Spleen (tissue), 7 donors: ENCODE measurements at regions not wholly inside any gene's neighbourhood (a gene's known extent, or its start where the extent isn't known, plus 50 kb on each side); places are given as distances from the start of the nearest gene placed in this dataset.

Source experiments
- POLR2AphosphoS5 ChIP-seq, 3 donors: sonication (generic); formaldehyde crosslinking; IDR thresholded peaks; one replicate each; pipeline ENCODE4 v1.5.1; 2017; ENCODE audit warnings: antibody characterized with exemption in 3 of 3
- TF ChIP-seq, protein P1 (sequence below), 11 experiments: fragments of 200-600 bp in 7 of 11; fragments of 450-650 bp in 4 of 11; sonication (generic) in 4 of 11; IDR thresholded peaks in 8 of 11; conservative IDR thresholded peaks in 3 of 11; 1 replicate in 7 of 11; 2 replicates in 4 of 11; pipeline versions ENCODE4 v1.4.0 to v1.8.0; 2016 to 2021; ENCODE audit warnings: antibody characterized with exemption in 11 of 11, inconsistent platforms in 4 of 11, mild to moderate bottlenecking in 1 of 11
- donor health status: DM: no; HTN: no; CAD: no; lungs with moderate emphysema.
- donor health status: DM: no; HTN: no; CAD: no.
- donor health status: DM: no; HTN: no; CAD: no.

DNA sequence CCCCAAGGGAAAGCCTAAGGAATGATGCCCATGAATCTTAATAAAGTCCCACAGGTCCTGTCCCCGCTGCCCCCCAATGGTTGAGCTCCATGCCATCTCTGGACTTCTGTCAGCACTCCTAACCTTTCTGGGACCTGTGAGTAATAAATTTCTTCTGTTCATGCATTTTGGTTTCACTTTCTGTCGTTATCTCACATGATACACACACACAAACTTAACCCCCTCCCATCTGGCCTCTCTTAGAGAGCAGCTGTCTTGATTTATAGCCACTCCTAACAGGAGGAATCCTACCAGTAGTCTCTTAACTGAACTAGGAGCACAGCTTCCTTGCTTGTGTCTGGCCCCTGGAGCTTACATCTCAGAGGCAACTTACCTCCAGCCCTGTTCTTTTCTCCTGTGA is 82.7 kb upstream of the SELENOK start:
- TF ChIP-seq, protein P1, sequence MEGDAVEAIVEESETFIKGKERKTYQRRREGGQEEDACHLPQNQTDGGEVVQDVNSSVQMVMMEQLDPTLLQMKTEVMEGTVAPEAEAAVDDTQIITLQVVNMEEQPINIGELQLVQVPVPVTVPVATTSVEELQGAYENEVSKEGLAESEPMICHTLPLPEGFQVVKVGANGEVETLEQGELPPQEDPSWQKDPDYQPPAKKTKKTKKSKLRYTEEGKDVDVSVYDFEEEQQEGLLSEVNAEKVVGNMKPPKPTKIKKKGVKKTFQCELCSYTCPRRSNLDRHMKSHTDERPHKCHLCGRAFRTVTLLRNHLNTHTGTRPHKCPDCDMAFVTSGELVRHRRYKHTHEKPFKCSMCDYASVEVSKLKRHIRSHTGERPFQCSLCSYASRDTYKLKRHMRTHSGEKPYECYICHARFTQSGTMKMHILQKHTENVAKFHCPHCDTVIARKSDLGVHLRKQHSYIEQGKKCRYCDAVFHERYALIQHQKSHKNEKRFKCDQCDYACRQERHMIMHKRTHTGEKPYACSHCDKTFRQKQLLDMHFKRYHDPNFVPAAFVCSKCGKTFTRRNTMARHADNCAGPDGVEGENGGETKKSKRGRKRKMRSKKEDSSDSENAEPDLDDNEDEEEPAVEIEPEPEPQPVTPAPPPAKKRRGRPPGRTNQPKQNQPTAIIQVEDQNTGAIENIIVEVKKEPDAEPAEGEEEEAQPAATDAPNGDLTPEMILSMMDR (IDR thresholded peaks at IDR 0.05 in 8 of 11, conservative IDR thresholded peaks at IDR 0.05 in 3 of 11), result no peak
- TF ChIP-seq POLR2AphosphoS5 (IDR thresholded peaks at IDR 0.05), result no peak
